Effector memory CD8-positive, alpha-beta T cell (primary cell): ENCODE measurements at regions not wholly inside any gene's neighbourhood (a gene's known extent, or its start where the extent isn't known, plus 50 kb on each side); places are given as distances from the start of the nearest gene placed in this dataset.

Source experiments
- ATAC-seq: fragments of 150-1000 bp; cut with Tn5 transposase; replicated peaks from 2 replicates; pipeline ENCODE4 v1.10.0; 2021; ENCODE audit warnings: mild to moderate bottlenecking, moderate library complexity
- DNase-seq, 3 experiments: peaks; one replicate each; pipeline ENCODE4 v3.0.0; 2021
- H3K27ac Mint-ChIP-seq, 2 donors: one replicate each; pipeline ENCODE4 v1.8.0; 2022; ENCODE audit warnings: mild to moderate bottlenecking in 2 of 2, mixed read lengths in 2 of 2, moderate library complexity in 2 of 2
- H3K27me3 Mint-ChIP-seq, 2 donors: one replicate each; pipeline ENCODE4 v1.8.0; 2022; ENCODE audit warnings: mixed read lengths in 2 of 2
- H3K36me3 Mint-ChIP-seq: one replicate; pipeline ENCODE4 v1.8.0; 2022; ENCODE audit warnings: mild to moderate bottlenecking, moderate library complexity, mixed read lengths; ENCODE audit not compliant: insufficient read depth
- H3K4me1 Mint-ChIP-seq, 2 donors: one replicate each; pipeline ENCODE4 v1.8.0; 2022; ENCODE audit warnings: low read depth in 2 of 2, mixed read lengths in 2 of 2
- H3K4me3 Mint-ChIP-seq, 2 donors: one replicate each; pipeline ENCODE4 v1.8.0; 2022; ENCODE audit warnings: mild to moderate bottlenecking in 2 of 2, mixed read lengths in 2 of 2, moderate library complexity in 2 of 2
- H3K9me3 Mint-ChIP-seq, 2 donors: one replicate each; pipeline ENCODE4 v1.8.0; 2022; ENCODE audit warnings: mixed read lengths in 2 of 2

GRCh38 chr16:82323171-82323570, 153.1 kb upstream of the MPHOSPH6 start:
- no peak for DNase-seq
- no peak for ATAC-seq

GRCh38 chr16:82322177-82322576, 152.2 kb upstream of the MPHOSPH6 start:
- H3K9me3 Mint-ChIP-seq, result peaks cover 3 to 7% of the 10 kb centered on the region in 2 donors
- no peak overlapping the region for H3K4me3 Mint-ChIP-seq

More at GRCh38 chr16:82323171-82323570, 153.1 kb upstream of the MPHOSPH6 start:
- Mint-ChIP-seq H3K36me3 (no peaks in the 10 kb centered on the region), H3K4me3 (no peak overlapping the region), H3K27me3 (peaks cover 12 to 21% of the 10 kb centered on the region in 2 donors), H3K4me1 (no peaks in the 10 kb centered on the region), H3K9me3 (peaks cover 3 to 7% of the 10 kb centered on the region in 2 donors), H3K27ac (no peak overlapping the region)

GRCh38 chr16:82319038-82319437, 149.0 kb upstream of the MPHOSPH6 start:
- no peak for DNase-seq
- no peaks in the 10 kb centered on the region for H3K4me1 Mint-ChIP-seq

More at GRCh38 chr16:82322177-82322576, 152.2 kb upstream of the MPHOSPH6 start:
- H3K27ac Mint-ChIP-seq, result no peak overlapping the region
- ATAC-seq, result no peak
- H3K4me1 Mint-ChIP-seq, result no peaks in the 10 kb centered on the region
- H3K36me3 Mint-ChIP-seq, result no peaks in the 10 kb centered on the region
- DNase-seq, result no peak
- H3K27me3 Mint-ChIP-seq, result peaks cover 7 to 18% of the 10 kb centered on the region in 2 donors

GRCh38 chr16:82317411-82318167, 147.6 kb upstream of the MPHOSPH6 start:
- DNase-seq (no peak), ATAC-seq (no peak)
- Mint-ChIP-seq H3K36me3 (no peaks in the 10 kb centered on the region), H3K4me1 (peaks cover 0 to 3% of the 10 kb centered on the region in 2 donors), H3K9me3 (peaks cover 0 to 4% of the 10 kb centered on the region in 2 donors), H3K4me3 (no peak overlapping the region), H3K27me3 (peaks cover 6 to 8% of the 10 kb centered on the region in 2 donors), H3K27ac (no peak overlapping the region)

More at GRCh38 chr16:82319038-82319437, 149.0 kb upstream of the MPHOSPH6 start:
- ATAC-seq, result no peak
- H3K36me3 Mint-ChIP-seq, result no peaks in the 10 kb centered on the region
- peaks cover 7 to 8% of the 10 kb centered on the region in 2 donors for H3K27me3 Mint-ChIP-seq
- H3K4me3 Mint-ChIP-seq, result no peak overlapping the region
- no peak overlapping the region for H3K27ac Mint-ChIP-seq
- H3K9me3 Mint-ChIP-seq, result peaks cover 2 to 3% of the 10 kb centered on the region in 2 donors

GRCh38 chr16:82313754-82314153, 143.7 kb upstream of the MPHOSPH6 start:
- peaks cover 3 to 11% of the 10 kb centered on the region in 2 donors for H3K4me1 Mint-ChIP-seq
- H3K36me3 Mint-ChIP-seq, result peaks cover 4% of the 10 kb centered on the region
- DNase-seq, result no peak
- H3K4me3 Mint-ChIP-seq, result no peak overlapping the region
- H3K27ac Mint-ChIP-seq, result no peak overlapping the region
- peaks cover 7 to 8% of the 10 kb centered on the region in 2 donors for H3K9me3 Mint-ChIP-seq
- H3K27me3 Mint-ChIP-seq, result peaks cover 7 to 8% of the 10 kb centered on the region in 2 donors
- no peak for ATAC-seq

- Mint-ChIP-seq H3K4me1 (peaks cover 3 to 11% of the 10 kb centered on the region in 2 donors), H3K27ac (peak overlapping the region in 1 of 2 donors; percentile 49), H3K27me3 (peaks cover 7 to 8% of the 10 kb centered on the region in 2 donors), H3K4me3 (no peak overlapping the region), H3K9me3 (peaks cover 7 to 8% of the 10 kb centered on the region in 2 donors), H3K36me3 (peaks cover 4% of the 10 kb centered on the region)
- DNase-seq (peak in 1 of 3 experiments; percentile 2), ATAC-seq (peak; percentile 55)
These were observed 141.5 kb upstream of the MPHOSPH6 start for GRCh38 chr16:82311528-82311927.

GRCh38 chr16:82302042-82302727, 132.2 kb upstream of the MPHOSPH6 start:
- ATAC-seq, result no peak

GRCh38 chr16:82301146-82301755, 131.2 kb upstream of the MPHOSPH6 start:
- H3K9me3 Mint-ChIP-seq, result no peaks in the 10 kb centered on the region
- H3K27ac Mint-ChIP-seq, result no peak overlapping the region
- no peaks in the 10 kb centered on the region for H3K36me3 Mint-ChIP-seq
- H3K4me3 Mint-ChIP-seq, result no peak overlapping the region
- no peak for ATAC-seq
- H3K27me3 Mint-ChIP-seq, result peaks cover 0 to 12% of the 10 kb centered on the region in 2 donors
- no peak for DNase-seq
- H3K4me1 Mint-ChIP-seq, result no peaks in the 10 kb centered on the region

More at GRCh38 chr16:82302042-82302727, 132.2 kb upstream of the MPHOSPH6 start:
- Mint-ChIP-seq H3K27me3 (peaks cover 0 to 11% of the 10 kb centered on the region in 2 donors), H3K4me3 (no peak overlapping the region), H3K4me1 (no peaks in the 10 kb centered on the region), H3K9me3 (no peaks in the 10 kb centered on the region), H3K36me3 (no peaks in the 10 kb centered on the region), H3K27ac (no peak overlapping the region)
- DNase-seq, result no peak

GRCh38 chr16:82300374-82300951, 130.4 kb upstream of the MPHOSPH6 start:
- Mint-ChIP-seq H3K36me3 (no peaks in the 10 kb centered on the region), H3K27ac (no peak overlapping the region)

GRCh38 chr16:82298472-82298871, 128.4 kb upstream of the MPHOSPH6 start:
- Mint-ChIP-seq H3K27me3 (peaks cover 6 to 8% of the 10 kb centered on the region in 2 donors), H3K27ac (no peak overlapping the region), H3K9me3 (no peaks in the 10 kb centered on the region), H3K4me3 (no peak overlapping the region), H3K4me1 (no peaks in the 10 kb centered on the region), H3K36me3 (no peaks in the 10 kb centered on the region)
- no peak for DNase-seq
- no peak for ATAC-seq

More at GRCh38 chr16:82300374-82300951, 130.4 kb upstream of the MPHOSPH6 start:
- Mint-ChIP-seq H3K27me3 (peaks cover 0 to 11% of the 10 kb centered on the region in 2 donors), H3K4me3 (no peak overlapping the region), H3K4me1 (no peaks in the 10 kb centered on the region), H3K9me3 (no peaks in the 10 kb centered on the region)
- no peak for ATAC-seq
- no peak for DNase-seq

GRCh38 chr16:82295290-82296201, 125.5 kb upstream of the MPHOSPH6 start:
- Mint-ChIP-seq H3K36me3 (peaks cover 2% of the 10 kb centered on the region), H3K4me3 (no peak overlapping the region), H3K27ac (no peak overlapping the region), H3K4me1 (no peaks in the 10 kb centered on the region), H3K9me3 (no peaks in the 10 kb centered on the region), H3K27me3 (peaks cover 6 to 37% of the 10 kb centered on the region in 2 donors)
- no peak for ATAC-seq
- no peak for DNase-seq

- Mint-ChIP-seq H3K27me3 (peaks cover 6 to 52% of the 10 kb centered on the region in 2 donors), H3K9me3 (no peaks in the 10 kb centered on the region), H3K36me3 (peaks cover 2% of the 10 kb centered on the region), H3K27ac (no peak overlapping the region), H3K4me3 (no peak overlapping the region), H3K4me1 (no peaks in the 10 kb centered on the region)
- DNase-seq (no peak), ATAC-seq (no peak)
These were observed 123.6 kb upstream of the MPHOSPH6 start for GRCh38 chr16:82293671-82294070.
